GM23338 (cell line): ENCODE measurements at regions not wholly inside any gene's neighbourhood (a gene's known extent, or its start where the extent isn't known, plus 50 kb on each side); places are given as distances from the start of the nearest gene placed in this dataset.

Experiments
- ATAC-seq: fragments of 200-7000 bp; cut with Tn5 transposase; 3 replicates; pipeline ENCODE4 v1.9.1; 2020
- DNase-seq: peaks from one replicate; pipeline ENCODE4 v3.0.0-alpha.2; 2015; ENCODE audit warnings: low spot score
- H2AFZ ChIP-seq: fragments of 200-600 bp; sonication (generic); 2 replicates; pipeline ENCODE4 v1.8.0; 2016; ENCODE audit warnings: antibody characterized with exemption, mild to moderate bottlenecking, moderate library complexity
- H3F3A ChIP-seq: fragments of 200-600 bp; sonication (generic); replicated peaks from 2 replicates; pipeline ENCODE4 v1.8.0; 2017; ENCODE audit warnings: antibody characterized with exemption, mixed run types, low read depth
- H3K27ac ChIP-seq: fragments of 200-600 bp; sonication (generic); 2 replicates; pipeline ENCODE4 v1.6.1; 2016; ENCODE audit warnings: low read depth
- H3K27me3 ChIP-seq: fragments of 200-600 bp; sonication (generic); 2 replicates; pipeline ENCODE4 v1.8.0; 2016; ENCODE audit warnings: mild to moderate bottlenecking, mixed run types, moderate library complexity; ENCODE audit not compliant: insufficient read depth
- H3K36me3 ChIP-seq: fragments of 200-600 bp; sonication (generic); 2 replicates; pipeline ENCODE4 v1.8.0; 2016; ENCODE audit warnings: mild to moderate bottlenecking; ENCODE audit not compliant: insufficient read depth
- H3K4me1 ChIP-seq: fragments of 200-600 bp; sonication (generic); 2 replicates; pipeline ENCODE4 v1.8.0; 2016; ENCODE audit warnings: mild to moderate bottlenecking, moderate library complexity; ENCODE audit not compliant: insufficient read depth
- H3K4me2 ChIP-seq: fragments of 200-600 bp; sonication (generic); 2 replicates; pipeline ENCODE4 v1.7.1; 2017; ENCODE audit warnings: mixed run types
- H3K4me3 ChIP-seq: fragments of 200-600 bp; sonication (generic); 2 replicates; pipeline ENCODE4 v1.6.1; 2016; ENCODE audit warnings: mixed run types
- H3K79me2 ChIP-seq: fragments of 200-600 bp; sonication (generic); replicated peaks from 2 replicates; pipeline ENCODE4 v1.8.0; 2017; ENCODE audit warnings: mild to moderate bottlenecking; ENCODE audit not compliant: insufficient read depth
- H3K9me2 ChIP-seq: fragments of 200-600 bp; sonication (generic); 2 replicates; pipeline ENCODE4 v1.8.0; 2017; ENCODE audit not compliant: insufficient read depth
- H4K20me1 ChIP-seq: fragments of 200-600 bp; sonication (generic); replicated peaks from 2 replicates; pipeline ENCODE4 v1.8.0; 2017; ENCODE audit warnings: mild to moderate bottlenecking; ENCODE audit not compliant: insufficient read depth
- H3K27ac Mint-ChIP-seq: 2 replicates; pipeline ENCODE4 v1.8.0; 2020; ENCODE audit warnings: inconsistent platforms, mild to moderate bottlenecking, moderate library complexity, mixed read lengths
- H3K27me3 Mint-ChIP-seq: 3 replicates; pipeline ENCODE4 v1.8.0; 2022; ENCODE audit warnings: low read depth, mild to moderate bottlenecking, moderate library complexity, mixed read lengths, inconsistent platforms; ENCODE audit not compliant: insufficient read depth, poor library complexity
- H3K36me3 Mint-ChIP-seq: 3 replicates; pipeline ENCODE4 v1.8.0; 2021; ENCODE audit warnings: low read depth, mild to moderate bottlenecking, inconsistent platforms, moderate library complexity, mixed read lengths
- H3K4me1 Mint-ChIP-seq: 3 replicates; pipeline ENCODE4 v1.8.0; 2020; ENCODE audit warnings: mild to moderate bottlenecking, inconsistent platforms, mixed read lengths
- H3K4me3 Mint-ChIP-seq: 3 replicates; pipeline ENCODE4 v1.8.0; 2021; ENCODE audit warnings: moderate library complexity, mild to moderate bottlenecking, inconsistent platforms, mixed read lengths
- H3K9me3 Mint-ChIP-seq: 3 replicates; pipeline ENCODE4 v1.8.0; 2020; ENCODE audit warnings: moderate library complexity, mild to moderate bottlenecking, inconsistent platforms, mixed read lengths
- CREB1 ChIP-seq: fragments of 250-450 bp; sonication (Bioruptor Pico); IDR thresholded peaks from 2 replicates; pipeline ENCODE4 v1.5.0; 2020; ENCODE audit warnings: low read depth, mild to moderate bottlenecking, moderate library complexity
- JUNB ChIP-seq: IDR thresholded peaks from one replicate; pipeline ENCODE4 v1.6.1; 2016; ENCODE audit warnings: antibody characterized with exemption; ENCODE audit not compliant: unreplicated experiment
- NANOG ChIP-seq: IDR thresholded peaks from 2 replicates; pipeline ENCODE4 v1.6.1; 2016; ENCODE audit warnings: antibody characterized with exemption, borderline replicate concordance
- STAT1 ChIP-seq: IDR thresholded peaks from one replicate; pipeline ENCODE4 v1.6.1; 2016; ENCODE audit warnings: antibody characterized with exemption; ENCODE audit not compliant: unreplicated experiment
- ZNF114 ChIP-seq: fragments of 250-450 bp; sonication (Bioruptor Pico); IDR thresholded peaks from 2 replicates; pipeline ENCODE4 v1.5.0; 2020; ENCODE audit warnings: mild to moderate bottlenecking, moderate library complexity
- TF ChIP-seq, protein P1 (sequence below), 2 experiments: fragments of 200-600 bp in 1 of 2; sonication (generic) in 1 of 2; conservative IDR thresholded peaks; 2 replicates each; pipeline versions ENCODE4 v1.5.1 to v1.6.1; 2016 to 2017; ENCODE audit warnings: antibody characterized with exemption in 2 of 2, low read depth in 2 of 2, mild to moderate bottlenecking in 2 of 2, moderate library complexity in 1 of 2
- TF ChIP-seq, protein P2 (sequence below): fragments of 250-450 bp; sonication (Bioruptor Pico); IDR thresholded peaks from 2 replicates; pipeline ENCODE4 v1.5.0; 2020; ENCODE audit warnings: mild to moderate bottlenecking, moderate library complexity

DNA sequence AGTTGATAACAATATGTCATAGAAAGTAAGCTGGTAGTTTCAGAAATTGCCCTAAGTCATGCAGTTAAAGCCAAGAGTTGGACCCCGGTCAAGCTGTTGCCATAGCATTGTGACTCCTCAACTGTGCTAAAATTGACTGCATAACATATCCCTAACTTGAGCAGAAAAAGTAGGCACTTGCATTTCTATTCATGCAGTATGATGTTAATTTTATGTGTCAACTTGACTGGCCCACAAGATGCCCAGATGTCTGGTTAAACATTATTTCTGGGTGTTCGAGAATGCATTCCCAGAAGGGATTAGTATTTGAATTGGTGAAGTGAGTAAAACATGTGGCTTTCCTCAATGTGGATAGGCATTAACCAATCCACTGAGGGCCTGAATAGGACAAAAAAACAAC is 136.4 kb downstream of the GPR63 start:
- Histone ChIP-seq H3K9me2 (peaks cover 16% of the 10 kb centered on the region; the same call in 1 of the 2 replicates), H3K27ac (no peak overlapping the region), H3K79me2 (no peaks in the 10 kb centered on the region), H3F3A (no peaks in the 10 kb centered on the region), H3K36me3 (no peaks in the 10 kb centered on the region), H3K4me3 (no peak overlapping the region), H2AFZ (no peak overlapping the region), H4K20me1 (no peaks in the 10 kb centered on the region), H3K4me2 (no peak overlapping the region), H3K4me1 (no peaks in the 10 kb centered on the region), H3K27me3 (no peaks in the 10 kb centered on the region)
- H3K36me3 Mint-ChIP-seq = no peaks in the 10 kb centered on the region
- no peak for ATAC-seq
- no peaks in the 10 kb centered on the region for H3K4me1 Mint-ChIP-seq
- TF ChIP-seq CREB1 (no peak), STAT1 (no peak), ZNF114 (CRISPR knock-in tag) (no peak), NANOG (no peak), JUNB (no peak)
- TF ChIP-seq, protein P1, sequence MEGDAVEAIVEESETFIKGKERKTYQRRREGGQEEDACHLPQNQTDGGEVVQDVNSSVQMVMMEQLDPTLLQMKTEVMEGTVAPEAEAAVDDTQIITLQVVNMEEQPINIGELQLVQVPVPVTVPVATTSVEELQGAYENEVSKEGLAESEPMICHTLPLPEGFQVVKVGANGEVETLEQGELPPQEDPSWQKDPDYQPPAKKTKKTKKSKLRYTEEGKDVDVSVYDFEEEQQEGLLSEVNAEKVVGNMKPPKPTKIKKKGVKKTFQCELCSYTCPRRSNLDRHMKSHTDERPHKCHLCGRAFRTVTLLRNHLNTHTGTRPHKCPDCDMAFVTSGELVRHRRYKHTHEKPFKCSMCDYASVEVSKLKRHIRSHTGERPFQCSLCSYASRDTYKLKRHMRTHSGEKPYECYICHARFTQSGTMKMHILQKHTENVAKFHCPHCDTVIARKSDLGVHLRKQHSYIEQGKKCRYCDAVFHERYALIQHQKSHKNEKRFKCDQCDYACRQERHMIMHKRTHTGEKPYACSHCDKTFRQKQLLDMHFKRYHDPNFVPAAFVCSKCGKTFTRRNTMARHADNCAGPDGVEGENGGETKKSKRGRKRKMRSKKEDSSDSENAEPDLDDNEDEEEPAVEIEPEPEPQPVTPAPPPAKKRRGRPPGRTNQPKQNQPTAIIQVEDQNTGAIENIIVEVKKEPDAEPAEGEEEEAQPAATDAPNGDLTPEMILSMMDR (conservative IDR thresholded peaks at IDR 0.05; ENCODE audit: low read depth in 2 of 2) = no peak
- TF ChIP-seq, protein P2, sequence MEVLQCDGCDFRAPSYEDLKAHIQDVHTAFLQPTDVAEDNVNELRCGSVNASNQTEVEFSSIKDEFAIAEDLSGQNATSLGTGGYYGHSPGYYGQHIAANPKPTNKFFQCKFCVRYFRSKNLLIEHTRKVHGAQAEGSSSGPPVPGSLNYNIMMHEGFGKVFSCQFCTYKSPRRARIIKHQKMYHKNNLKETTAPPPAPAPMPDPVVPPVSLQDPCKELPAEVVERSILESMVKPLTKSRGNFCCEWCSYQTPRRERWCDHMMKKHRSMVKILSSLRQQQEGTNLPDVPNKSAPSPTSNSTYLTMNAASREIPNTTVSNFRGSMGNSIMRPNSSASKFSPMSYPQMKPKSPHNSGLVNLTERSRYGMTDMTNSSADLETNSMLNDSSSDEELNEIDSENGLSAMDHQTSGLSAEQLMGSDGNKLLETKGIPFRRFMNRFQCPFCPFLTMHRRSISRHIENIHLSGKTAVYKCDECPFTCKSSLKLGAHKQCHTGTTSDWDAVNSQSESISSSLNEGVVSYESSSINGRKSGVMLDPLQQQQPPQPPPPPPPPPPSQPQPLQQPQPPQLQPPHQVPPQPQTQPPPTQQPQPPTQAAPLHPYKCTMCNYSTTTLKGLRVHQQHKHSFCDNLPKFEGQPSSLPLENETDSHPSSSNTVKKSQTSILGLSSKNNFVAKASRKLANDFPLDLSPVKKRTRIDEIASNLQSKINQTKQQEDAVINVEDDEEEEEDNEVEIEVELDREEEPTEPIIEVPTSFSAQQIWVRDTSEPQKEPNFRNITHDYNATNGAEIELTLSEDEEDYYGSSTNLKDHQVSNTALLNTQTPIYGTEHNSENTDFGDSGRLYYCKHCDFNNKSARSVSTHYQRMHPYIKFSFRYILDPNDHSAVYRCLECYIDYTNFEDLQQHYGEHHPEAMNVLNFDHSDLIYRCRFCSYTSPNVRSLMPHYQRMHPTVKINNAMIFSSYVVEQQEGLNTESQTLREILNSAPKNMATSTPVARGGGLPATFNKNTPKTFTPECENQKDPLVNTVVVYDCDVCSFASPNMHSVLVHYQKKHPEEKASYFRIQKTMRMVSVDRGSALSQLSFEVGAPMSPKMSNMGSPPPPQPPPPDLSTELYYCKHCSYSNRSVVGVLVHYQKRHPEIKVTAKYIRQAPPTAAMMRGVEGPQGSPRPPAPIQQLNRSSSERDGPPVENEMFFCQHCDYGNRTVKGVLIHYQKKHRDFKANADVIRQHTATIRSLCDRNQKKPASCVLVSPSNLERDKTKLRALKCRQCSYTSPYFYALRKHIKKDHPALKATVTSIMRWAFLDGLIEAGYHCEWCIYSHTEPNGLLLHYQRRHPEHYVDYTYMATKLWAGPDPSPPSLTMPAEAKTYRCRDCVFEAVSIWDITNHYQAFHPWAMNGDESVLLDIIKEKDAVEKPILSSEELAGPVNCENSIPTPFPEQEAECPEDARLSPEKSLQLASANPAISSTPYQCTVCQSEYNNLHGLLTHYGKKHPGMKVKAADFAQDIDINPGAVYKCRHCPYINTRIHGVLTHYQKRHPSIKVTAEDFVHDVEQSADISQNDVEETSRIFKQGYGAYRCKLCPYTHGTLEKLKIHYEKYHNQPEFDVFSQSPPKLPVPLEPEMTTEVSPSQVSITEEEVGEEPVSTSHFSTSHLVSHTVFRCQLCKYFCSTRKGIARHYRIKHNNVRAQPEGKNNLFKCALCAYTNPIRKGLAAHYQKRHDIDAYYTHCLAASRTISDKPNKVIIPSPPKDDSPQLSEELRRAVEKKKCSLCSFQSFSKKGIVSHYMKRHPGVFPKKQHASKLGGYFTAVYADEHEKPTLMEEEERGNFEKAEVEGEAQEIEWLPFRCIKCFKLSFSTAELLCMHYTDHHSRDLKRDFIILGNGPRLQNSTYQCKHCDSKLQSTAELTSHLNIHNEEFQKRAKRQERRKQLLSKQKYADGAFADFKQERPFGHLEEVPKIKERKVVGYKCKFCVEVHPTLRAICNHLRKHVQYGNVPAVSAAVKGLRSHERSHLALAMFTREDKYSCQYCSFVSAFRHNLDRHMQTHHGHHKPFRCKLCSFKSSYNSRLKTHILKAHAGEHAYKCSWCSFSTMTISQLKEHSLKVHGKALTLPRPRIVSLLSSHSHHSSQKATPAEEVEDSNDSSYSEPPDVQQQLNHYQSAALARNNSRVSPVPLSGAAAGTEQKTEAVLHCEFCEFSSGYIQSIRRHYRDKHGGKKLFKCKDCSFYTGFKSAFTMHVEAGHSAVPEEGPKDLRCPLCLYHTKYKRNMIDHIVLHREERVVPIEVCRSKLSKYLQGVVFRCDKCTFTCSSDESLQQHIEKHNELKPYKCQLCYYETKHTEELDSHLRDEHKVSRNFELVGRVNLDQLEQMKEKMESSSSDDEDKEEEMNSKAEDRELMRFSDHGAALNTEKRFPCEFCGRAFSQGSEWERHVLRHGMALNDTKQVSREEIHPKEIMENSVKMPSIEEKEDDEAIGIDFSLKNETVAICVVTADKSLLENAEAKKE (CRISPR knock-in tag) = no peak
- DNase-seq = no peak
- no peak overlapping the region for H3K4me3 Mint-ChIP-seq
- H3K9me3 Mint-ChIP-seq = no peaks in the 10 kb centered on the region
- no peak overlapping the region for H3K27ac Mint-ChIP-seq
- H3K27me3 Mint-ChIP-seq = no peaks in the 10 kb centered on the region
